Aorta (tissue), 5 donors: ENCODE measurements at regions not wholly inside any gene's neighbourhood (a gene's known extent, or its start where the extent isn't known, plus 50 kb on each side); places are given as distances from the start of the nearest gene placed in this dataset.

Experiments
- ATAC-seq: fragments of 200-7000 bp; cut with Tn5 transposase; one replicate; pipeline ENCODE4 v1.9.1; 2022; ENCODE audit warnings: moderate library complexity; ENCODE audit not compliant: low FRiP score
- DNase-seq, 2 donors: peaks; one replicate each; pipeline ENCODE4 v3.0.0-alpha.2; 2020
- H3K27ac ChIP-seq, 2 donors: one replicate each; pipeline ENCODE4 v1.5.1; 2013; ENCODE audit warnings: low read length in 2 of 2, mild to moderate bottlenecking in 2 of 2, moderate library complexity in 2 of 2, control low read depth in 1 of 2, inconsistent platforms in 1 of 2, low read depth in 1 of 2
- H3K27me3 ChIP-seq, 2 donors: one replicate each; pipeline ENCODE4 v1.6.1; 2013; ENCODE audit warnings: control low read depth in 1 of 2, low read length in 1 of 2, mild to moderate bottlenecking in 1 of 2, moderate library complexity in 1 of 2; ENCODE audit not compliant: insufficient read depth in 2 of 2, control insufficient read depth in 1 of 2
- H3K36me3 ChIP-seq, 2 donors: one replicate each; pipeline ENCODE4 v1.6.1; 2013; ENCODE audit warnings: control low read depth in 1 of 2, low read length in 1 of 2, mild to moderate bottlenecking in 1 of 2; ENCODE audit not compliant: insufficient read depth in 2 of 2, control insufficient read depth in 1 of 2
- H3K4me1 ChIP-seq, 2 donors: one replicate each; pipeline ENCODE4 v1.6.1; 2013; ENCODE audit warnings: low read length in 2 of 2, control low read depth in 1 of 2, mild to moderate bottlenecking in 1 of 2, moderate library complexity in 1 of 2; ENCODE audit not compliant: insufficient read depth in 2 of 2, control insufficient read depth in 1 of 2
- H3K4me3 ChIP-seq, 2 donors: one replicate each; pipeline ENCODE4 v1.5.1; 2013; ENCODE audit warnings: low read length in 2 of 2, control low read depth in 1 of 2, mild to moderate bottlenecking in 1 of 2
- H3K9me3 ChIP-seq: one replicate; pipeline ENCODE4 v1.6.1; 2013; ENCODE audit warnings: mild to moderate bottlenecking, low read length; ENCODE audit not compliant: control insufficient read depth
- WGBS, 2 donors: extraction: QIAGEN DNeasy Blood & Tissue Kit; methylation state at CpG; one replicate each; pipeline ENCODE4 v1.1.7; 2013; 5-methylcytosine and 5-hydroxymethylcytosine counted together
- intact Hi-C, 2 donors: fragments of 100-400 bp; cut with DNase I; formaldehyde crosslinking; loops; one replicate each; pipeline versions ENCODE4 v1.14.2 to v1.15.0; 2022
- donor health status: healthy with polysubstance abuse.
- donor health status: Bipolar disorder and iron deficiency.
- donor health status: DM: no; HTN: no; CAD: no.
- donor health status: DM: no; HTN: no; CAD: no.
- donor health status: DM: yes; HTN: yes; CAD: no.

DNA sequence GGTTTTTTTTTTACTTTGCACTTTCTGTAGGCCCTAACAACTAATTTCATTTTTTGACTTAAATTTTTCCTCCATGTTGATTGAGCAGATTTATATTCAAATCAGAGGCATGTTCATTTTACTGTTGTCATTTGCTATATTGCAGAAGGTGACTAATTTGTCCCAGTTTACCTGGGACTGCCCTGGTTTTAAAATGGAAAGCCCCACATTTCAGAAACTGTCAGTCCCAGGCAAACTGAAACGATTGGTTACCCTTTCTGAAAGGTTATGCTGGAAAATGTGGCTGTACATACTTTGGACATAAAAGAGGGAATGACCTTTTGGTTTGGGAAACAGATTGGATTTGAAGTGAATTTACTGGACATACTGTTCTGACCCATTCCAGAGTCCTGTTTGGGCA is 160.0 kb downstream of the SPCS3 start:
- no peak for ATAC-seq
- Histone ChIP-seq H3K27me3 (no peaks in the 10 kb centered on the region), H3K4me3 (no peak overlapping the region), H3K36me3 (no peaks in the 10 kb centered on the region), H3K9me3 (no peaks in the 10 kb centered on the region), H3K4me1 (no peaks in the 10 kb centered on the region), H3K27ac (no peak overlapping the region)
- 75 to 89% methylated on average over 1 of the region's 1 CpG for WGBS, 2 donors
- intact Hi-C loops = no loop called here
- DNase-seq = no peak

DNA sequence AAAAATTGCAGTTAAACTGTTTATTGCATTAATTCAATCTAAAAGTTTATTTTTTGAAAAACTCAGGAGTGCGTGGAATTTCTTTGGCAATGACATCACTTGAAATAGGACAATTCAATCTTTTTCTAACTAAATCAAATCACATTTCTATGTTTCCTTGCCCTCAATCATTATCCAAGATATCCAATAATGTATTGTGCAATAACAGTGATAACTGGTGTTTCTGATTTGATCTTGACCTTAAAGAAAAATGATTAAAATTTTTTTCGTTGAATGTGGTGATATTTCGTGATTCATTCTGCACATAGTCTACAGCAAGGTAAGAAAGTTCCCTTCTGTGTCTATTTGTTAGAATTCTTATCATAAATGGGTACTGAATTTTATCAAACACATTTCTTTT is 163.2 kb downstream of the SPCS3 start:
- Histone ChIP-seq H3K27ac (no peak overlapping the region), H3K36me3 (no peaks in the 10 kb centered on the region), H3K27me3 (no peaks in the 10 kb centered on the region), H3K4me3 (no peak overlapping the region), H3K9me3 (no peaks in the 10 kb centered on the region), H3K4me1 (no peaks in the 10 kb centered on the region)
- ATAC-seq (no peak), DNase-seq (no peak)
- 26 to 82% methylated on average over 3 of the region's 3 CpGs for WGBS, 2 donors
- intact Hi-C loops = no loop called here

DNA sequence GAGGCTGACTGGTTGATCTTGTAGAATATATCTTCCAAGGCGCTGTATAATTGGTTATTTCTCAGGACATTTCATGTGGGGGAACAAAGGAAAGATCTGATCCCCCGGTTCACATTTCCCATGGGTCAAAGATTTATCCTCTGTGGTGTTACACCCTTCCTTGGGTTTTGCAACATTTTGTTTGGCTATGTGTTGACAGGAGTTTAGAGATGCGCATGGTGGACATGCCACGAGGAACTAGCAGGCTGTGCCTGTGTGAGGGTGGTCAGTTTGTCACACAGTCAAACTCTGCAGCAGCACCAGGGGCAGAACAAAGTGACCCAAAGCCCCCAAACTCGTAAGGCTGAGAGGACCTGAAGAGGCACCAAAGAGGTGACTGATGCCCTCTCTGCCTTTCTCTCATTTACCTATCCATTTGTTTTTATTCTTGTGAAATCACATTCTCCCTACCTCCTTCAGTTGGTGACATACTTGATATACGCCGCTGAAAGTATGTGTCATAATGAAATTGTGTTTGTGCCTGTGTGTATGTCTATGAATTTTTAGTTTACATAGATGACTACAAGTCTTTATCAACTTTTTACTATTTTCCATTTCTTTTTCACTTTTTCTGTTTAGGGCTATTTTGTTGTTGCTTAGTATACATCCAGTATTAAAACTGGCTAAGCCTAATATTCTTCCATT is 164.7 kb downstream of the SPCS3 start:
- Histone ChIP-seq H3K27ac (no peak overlapping the region), H3K36me3 (no peaks in the 10 kb centered on the region), H3K4me3 (no peak overlapping the region), H3K27me3 (no peaks in the 10 kb centered on the region), H3K9me3 (no peaks in the 10 kb centered on the region), H3K4me1 (no peaks in the 10 kb centered on the region)
- intact Hi-C loops = no loop called here
- no peak for ATAC-seq
- WGBS, 2 donors = 81 to 85% methylated on average over 7 of the region's 7 CpGs
- DNase-seq = no peak

DNA sequence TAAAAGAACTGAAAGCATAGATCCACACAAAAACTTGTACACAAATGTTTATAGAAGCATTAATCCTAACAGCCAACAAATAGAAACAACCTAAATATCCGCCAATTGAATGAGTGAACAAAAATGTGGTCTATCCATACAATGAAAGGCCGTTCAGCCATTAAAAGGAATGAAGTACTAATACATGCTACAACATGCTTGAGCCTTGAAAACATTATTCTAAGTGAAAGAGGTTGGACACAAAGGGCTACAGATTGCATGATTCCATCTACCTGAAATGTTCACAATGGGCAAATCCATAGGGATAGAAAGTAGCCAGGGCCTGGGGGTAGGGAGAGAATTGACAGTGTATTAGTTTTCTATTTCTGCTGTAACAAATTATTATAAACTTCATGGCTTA is 169.2 kb downstream of the SPCS3 start:
- DNase-seq = no peak
- Histone ChIP-seq H3K27ac (no peak overlapping the region), H3K36me3 (no peaks in the 10 kb centered on the region), H3K4me1 (no peaks in the 10 kb centered on the region), H3K9me3 (no peaks in the 10 kb centered on the region), H3K27me3 (no peaks in the 10 kb centered on the region), H3K4me3 (no peak overlapping the region)
- WGBS, 2 donors = 83% methylated on average over 2 of the region's 2 CpGs
- ATAC-seq = no peak
- intact Hi-C loops = no loop called here

DNA sequence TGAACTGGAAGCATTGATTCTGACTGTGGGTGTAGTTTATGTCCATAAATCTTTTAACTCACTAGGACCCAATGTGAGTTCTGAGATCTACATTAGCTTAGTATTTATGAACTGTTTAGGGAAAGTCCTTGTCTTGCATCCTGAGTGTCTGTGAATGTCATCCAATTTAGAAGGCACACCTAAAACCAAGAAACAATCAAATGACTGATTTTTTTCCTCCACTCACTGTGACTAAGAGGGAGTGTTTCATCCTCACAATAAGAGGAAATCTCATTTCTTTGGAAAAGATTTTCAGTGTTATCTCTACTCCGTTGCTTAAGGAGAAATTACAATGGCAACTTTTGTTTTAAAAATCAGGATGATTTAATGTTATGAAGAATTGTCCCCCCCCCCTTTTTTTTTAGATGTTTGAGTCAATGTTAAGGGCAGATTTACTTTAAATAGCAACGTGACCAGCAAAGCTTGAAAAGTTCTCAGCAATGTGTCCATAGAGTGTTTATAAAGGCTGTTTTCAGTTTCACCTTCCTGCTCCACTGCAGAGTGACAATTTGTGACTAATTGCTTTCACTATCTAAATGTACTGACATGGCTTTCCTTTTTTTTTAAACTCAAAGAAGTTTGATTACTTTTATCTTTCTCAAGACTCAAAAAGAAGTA is 173.0 kb downstream of the SPCS3 start:
- no peaks in the 10 kb centered on the region for H3K9me3 ChIP-seq
- H3K27me3 ChIP-seq = no peaks in the 10 kb centered on the region
- H3K36me3 ChIP-seq = no peaks in the 10 kb centered on the region
- no peaks in the 10 kb centered on the region for H3K4me1 ChIP-seq
- ATAC-seq (no peak), DNase-seq (no peak)
- no peak overlapping the region for H3K4me3 ChIP-seq
- H3K27ac ChIP-seq = no peak overlapping the region
- intact Hi-C loops = no loop called here
- WGBS, 2 donors = 8 to 9% methylated on average over 2 of the region's 2 CpGs

DNA sequence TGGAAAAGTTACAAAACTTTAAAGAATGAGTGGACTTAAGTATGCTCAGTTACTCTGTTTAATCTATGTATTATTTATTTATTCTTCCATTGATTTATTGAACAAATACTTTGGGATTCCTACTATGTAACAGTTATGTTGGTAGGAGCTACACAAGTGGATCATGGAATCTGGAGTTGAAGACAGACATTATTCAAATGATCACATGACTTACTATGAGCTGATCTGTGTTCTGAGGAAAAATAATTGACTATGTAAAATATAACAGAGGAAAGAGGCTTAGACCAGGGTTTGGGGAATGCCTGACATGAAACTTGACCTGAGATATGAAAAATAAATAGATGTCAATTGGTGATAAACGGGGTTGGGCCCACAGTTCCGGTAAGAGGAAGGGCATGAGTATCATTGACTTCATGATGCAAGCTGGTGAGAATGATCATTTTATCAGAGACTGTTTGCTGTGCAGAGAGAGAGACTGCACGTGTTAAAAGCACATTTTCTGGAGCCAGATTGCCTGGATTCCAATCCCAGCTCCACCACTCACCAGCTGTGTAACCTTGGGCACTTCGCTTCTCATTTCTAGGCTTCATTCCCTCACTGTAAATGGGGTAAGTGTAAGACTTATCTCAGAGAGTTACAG is 179.0 kb downstream of the SPCS3 start:
- 36 to 51% methylated on average over 4 of the region's 4 CpGs for WGBS, 2 donors
- no peaks in the 10 kb centered on the region for H3K4me1 ChIP-seq
- no peak for ATAC-seq
- DNase-seq = no peak
- H3K4me3 ChIP-seq = no peak overlapping the region
- no peaks in the 10 kb centered on the region for H3K36me3 ChIP-seq
- H3K27me3 ChIP-seq = no peaks in the 10 kb centered on the region
- H3K9me3 ChIP-seq = no peaks in the 10 kb centered on the region
- intact Hi-C loops = no loop called here
- H3K27ac ChIP-seq = no peak overlapping the region

DNA sequence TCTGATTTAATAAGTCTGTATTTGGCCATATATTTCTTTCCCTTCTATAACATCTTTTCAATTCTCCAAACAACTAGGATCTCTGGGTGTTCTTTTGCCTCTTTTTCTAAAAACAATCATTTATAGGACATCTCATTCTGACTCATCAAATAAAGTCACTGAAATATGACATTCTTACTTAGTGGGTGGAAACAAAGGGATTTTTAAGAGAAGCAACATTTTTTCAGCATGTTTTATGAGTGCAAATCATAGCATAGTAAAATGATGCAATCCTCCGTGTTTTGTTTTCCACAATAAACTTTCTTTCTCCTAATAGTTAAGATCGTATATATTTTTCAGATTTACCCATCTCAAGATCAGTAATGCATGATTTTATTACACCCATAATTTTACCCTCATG is 179.8 kb downstream of the SPCS3 start:
- Histone ChIP-seq H3K4me1 (no peaks in the 10 kb centered on the region), H3K4me3 (no peak overlapping the region), H3K27me3 (no peaks in the 10 kb centered on the region), H3K27ac (no peak overlapping the region), H3K36me3 (no peaks in the 10 kb centered on the region), H3K9me3 (no peaks in the 10 kb centered on the region)
- 59 to 73% methylated on average over 2 of the region's 2 CpGs for WGBS, 2 donors
- intact Hi-C loops = no loop called here
- DNase-seq (no peak), ATAC-seq (no peak)

DNA sequence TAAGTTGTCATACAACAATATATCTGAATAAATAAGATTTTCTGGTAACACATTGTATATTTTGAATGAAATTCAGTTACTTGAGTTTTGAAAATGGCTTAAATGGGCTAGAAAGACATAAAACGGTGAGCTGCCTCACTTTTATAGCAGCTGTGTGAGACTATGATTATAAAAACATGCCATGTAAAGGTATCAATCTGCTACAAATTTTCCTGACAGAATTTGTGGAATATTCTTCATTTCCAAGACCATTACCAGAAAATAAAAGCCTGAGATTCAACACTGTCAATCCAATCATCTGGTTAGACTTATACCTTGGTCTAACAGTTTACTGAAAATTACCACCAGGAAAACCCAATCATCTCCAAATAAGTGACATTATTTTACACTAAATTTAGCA is 181.1 kb downstream of the SPCS3 start:
- H3K27me3 ChIP-seq = no peaks in the 10 kb centered on the region
- no peaks in the 10 kb centered on the region for H3K36me3 ChIP-seq
- intact Hi-C loops = no loop called here
- DNase-seq (no peak), ATAC-seq (no peak)
- H3K27ac ChIP-seq = no peak overlapping the region
- no peaks in the 10 kb centered on the region for H3K4me1 ChIP-seq
- no peak overlapping the region for H3K4me3 ChIP-seq
- WGBS, 2 donors = 65 to 69% methylated on average over 1 of the region's 1 CpG
- no peaks in the 10 kb centered on the region for H3K9me3 ChIP-seq

DNA sequence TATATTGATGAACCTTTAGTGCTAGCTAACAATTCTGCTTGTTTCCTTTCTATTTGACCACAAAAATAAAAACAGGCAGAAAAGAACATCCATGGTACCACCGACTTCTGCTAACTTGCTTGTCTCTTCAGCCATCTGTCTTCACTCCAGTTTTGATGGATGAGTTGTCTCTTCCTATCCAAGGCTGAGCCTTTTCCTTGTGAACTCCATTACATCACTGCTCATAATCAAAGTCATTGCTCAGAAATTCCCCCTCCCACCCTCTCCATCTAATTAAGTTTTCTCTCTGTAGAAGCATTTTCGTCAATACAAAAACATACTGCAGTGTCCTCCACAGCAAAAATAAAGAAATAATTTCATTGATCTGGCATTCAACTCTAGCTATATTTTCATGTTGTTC is 184.4 kb downstream of the SPCS3 start:
- DNase-seq (no peak), ATAC-seq (no peak)
- intact Hi-C loops = no loop called here
- WGBS, 2 donors = 57 to 71% methylated on average over 2 of the region's 2 CpGs
- H3K27me3 ChIP-seq = no peaks in the 10 kb centered on the region
- H3K4me3 ChIP-seq = no peak overlapping the region
- no peak overlapping the region for H3K27ac ChIP-seq
- H3K36me3 ChIP-seq = no peaks in the 10 kb centered on the region
- H3K9me3 ChIP-seq = no peaks in the 10 kb centered on the region
- H3K4me1 ChIP-seq = no peaks in the 10 kb centered on the region
